ENCODE measurements at regions not wholly inside any gene's neighbourhood (a gene's known extent, or its start where the extent isn't known, plus 50 kb on each side); places are given as distances from the start of the nearest gene placed in this dataset.

DNA sequence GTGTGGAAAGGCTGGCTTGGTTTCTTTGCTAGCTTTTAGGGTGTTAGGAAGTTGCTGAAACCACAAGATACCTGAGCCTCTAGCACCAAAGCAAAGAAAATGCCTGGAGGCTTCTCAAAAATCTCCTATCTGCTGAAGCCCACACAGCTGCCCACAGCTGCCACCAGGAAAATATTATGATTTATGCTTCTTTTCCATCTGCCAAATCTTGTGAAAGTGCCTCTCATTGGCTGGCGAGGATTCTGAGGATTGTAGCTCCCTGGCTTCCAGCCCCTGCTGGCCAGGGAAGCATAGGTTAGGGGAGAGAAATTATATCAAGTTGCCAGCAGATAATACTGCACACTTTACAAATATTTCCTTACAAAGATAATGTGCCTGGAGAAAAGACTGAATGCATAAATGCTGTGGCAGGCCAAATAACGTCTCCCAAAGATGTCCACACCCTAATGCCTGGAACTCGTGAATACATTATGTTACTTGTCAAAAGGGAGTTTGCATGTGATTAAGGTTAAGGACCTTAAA, 98.4 kb downstream of the MRPL14 start:
- TF ChIP-seq, protein P1, sequence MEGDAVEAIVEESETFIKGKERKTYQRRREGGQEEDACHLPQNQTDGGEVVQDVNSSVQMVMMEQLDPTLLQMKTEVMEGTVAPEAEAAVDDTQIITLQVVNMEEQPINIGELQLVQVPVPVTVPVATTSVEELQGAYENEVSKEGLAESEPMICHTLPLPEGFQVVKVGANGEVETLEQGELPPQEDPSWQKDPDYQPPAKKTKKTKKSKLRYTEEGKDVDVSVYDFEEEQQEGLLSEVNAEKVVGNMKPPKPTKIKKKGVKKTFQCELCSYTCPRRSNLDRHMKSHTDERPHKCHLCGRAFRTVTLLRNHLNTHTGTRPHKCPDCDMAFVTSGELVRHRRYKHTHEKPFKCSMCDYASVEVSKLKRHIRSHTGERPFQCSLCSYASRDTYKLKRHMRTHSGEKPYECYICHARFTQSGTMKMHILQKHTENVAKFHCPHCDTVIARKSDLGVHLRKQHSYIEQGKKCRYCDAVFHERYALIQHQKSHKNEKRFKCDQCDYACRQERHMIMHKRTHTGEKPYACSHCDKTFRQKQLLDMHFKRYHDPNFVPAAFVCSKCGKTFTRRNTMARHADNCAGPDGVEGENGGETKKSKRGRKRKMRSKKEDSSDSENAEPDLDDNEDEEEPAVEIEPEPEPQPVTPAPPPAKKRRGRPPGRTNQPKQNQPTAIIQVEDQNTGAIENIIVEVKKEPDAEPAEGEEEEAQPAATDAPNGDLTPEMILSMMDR (IDR thresholded peaks at IDR 0.05): no peak

DNA sequence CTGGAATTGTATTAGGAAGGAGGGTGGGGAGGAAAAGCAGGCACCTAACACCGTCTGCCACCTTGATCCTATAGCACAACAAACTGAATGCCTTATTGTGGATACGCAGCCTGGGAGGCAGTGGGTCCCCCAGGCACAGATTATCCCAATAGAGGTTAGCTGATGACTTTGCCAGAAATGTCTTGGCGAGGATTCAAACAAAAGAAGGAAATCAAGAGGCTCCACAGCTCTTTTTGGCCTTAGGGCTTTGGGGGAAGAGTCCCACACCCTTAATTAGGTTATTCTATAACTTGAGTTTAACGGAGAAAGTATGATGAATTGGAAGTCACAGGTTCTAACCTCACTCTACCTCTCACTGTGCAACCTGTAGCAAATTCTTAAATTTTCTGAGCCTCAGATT, 102.0 kb downstream of the MRPL14 start:
- TF ChIP-seq, protein P1 (IDR thresholded peaks at IDR 0.05): no peak

DNA sequence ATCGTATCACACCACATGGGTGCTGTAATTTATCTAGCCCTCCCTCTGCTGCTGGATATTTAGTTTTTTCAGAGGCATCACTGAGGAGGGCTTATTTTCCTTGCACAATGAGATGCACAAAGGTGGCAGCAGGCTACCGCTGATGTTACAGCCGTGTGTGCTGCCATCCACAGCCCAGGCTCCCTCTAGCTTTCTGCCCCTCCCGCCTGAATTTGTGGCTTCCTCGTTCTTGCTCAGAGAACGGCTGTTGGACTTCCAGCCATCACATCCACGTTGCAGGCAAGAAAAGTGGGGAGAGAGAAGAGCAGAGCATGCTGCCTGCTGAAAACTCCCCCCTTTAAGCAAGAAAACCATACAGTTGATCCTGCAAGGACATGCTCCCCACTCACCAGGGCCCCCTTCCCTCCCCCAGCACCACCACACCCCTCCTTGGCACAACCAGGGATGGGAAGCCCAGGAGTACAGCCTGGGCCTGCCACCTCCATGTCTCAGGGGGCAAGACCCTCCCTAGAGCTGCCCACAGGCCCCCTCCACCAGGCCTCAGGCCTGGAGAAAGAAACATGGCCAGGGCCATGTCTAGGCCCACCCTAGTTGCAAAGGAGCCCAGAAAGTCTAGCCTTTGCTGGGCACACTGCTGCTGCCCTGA, 102.6 kb downstream of the MRPL14 start:
- TF ChIP-seq, protein P1 (IDR thresholded peaks at IDR 0.05): no peak

DNA sequence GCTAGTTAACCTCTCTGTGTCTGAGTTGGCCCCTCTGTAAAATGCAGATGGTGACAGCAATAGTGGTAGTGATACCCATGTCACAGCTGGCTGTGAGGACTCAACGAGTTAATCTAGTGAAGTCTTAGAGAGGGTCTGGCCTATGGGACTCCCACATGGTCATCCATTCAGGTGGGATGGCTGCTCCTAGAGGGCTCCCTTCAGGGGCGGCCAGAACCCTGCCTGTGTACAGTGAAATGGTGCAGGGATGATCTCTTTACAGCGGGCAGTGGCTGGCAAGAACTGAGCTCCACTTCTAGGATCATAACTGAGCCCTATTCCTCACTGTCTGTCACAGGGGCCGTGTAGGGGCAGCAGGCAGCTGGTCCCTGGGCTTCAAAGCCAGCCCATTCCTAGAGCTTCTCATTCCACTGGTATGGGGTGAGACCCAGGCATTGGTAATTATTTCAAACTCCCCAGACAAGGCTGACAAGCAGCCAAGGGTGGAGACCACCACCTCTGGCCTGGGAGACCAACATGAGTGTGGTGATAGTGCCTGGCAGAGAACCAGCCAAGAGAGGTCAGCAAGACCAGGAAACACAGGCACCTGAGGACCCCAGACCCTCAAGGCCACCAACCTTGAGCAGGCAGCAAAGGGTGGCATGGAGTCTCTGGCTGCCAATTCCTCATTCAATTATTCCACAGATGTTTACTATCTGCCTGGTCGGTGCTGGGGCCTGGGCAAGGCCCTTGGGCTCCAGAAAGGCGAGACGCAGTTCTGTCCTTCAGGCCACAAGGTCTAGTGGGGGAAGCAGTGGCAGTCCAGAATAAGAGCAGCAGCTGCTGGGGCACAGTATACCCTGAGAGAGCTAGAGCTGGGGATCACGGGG, 103.4 kb downstream of the MRPL14 start:
- TF ChIP-seq, protein P1 (IDR thresholded peaks at IDR 0.05): no peak

DNA sequence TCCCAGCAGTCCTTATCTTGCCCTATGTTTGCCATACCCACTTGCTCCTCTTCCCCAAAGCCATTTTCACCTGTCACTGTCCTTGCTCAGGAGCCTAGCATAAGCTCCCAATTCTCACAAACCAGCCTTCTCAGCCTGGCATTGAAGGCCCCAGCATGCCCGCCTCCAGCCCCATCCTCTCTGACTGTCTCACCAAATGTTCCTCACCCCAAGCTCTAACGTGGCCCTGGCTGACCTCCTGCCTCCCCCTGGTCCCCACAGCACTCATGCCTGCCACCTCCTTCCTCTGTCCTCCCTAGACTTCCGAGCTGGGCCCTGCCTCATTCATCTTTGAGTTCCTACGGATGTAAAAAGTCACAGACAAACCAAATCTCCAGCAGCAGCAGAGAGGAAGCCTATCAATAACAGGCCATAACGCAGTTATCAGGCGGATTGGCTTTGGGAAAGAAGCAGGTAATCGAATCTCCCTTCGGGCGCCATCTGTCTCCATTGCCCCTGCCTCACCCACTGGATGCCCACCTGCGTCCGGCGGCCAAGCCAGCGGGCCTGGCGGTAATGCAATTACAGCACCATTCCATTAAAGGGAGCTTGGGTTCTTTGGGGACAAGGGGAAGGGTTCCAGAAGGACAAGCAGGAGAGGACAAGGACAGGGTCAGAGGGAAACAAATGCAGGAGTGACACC, 104.4 kb downstream of the MRPL14 start:
- TF ChIP-seq, protein P1 (IDR thresholded peaks at IDR 0.05): no peak

DNA sequence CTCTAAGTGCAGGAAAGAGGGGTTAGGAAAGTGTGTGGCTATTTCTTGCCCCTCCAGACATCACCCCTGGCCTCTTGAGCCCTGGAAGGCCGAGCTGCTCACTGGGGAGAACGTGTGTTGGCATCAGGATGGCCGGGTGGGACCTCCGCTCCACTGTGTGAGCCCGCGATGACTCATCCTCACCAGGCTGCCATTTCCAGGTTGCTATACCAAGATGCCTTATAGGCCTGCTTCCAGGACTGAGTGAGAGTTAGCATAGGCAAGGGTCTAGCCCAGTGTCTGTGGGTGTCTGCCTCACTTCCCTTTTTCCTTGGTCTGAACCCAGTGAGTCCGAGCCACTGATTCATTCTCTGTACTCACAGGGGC, 105.0 kb downstream of the MRPL14 start:
- TF ChIP-seq, protein P1 (IDR thresholded peaks at IDR 0.05): no peak

DNA sequence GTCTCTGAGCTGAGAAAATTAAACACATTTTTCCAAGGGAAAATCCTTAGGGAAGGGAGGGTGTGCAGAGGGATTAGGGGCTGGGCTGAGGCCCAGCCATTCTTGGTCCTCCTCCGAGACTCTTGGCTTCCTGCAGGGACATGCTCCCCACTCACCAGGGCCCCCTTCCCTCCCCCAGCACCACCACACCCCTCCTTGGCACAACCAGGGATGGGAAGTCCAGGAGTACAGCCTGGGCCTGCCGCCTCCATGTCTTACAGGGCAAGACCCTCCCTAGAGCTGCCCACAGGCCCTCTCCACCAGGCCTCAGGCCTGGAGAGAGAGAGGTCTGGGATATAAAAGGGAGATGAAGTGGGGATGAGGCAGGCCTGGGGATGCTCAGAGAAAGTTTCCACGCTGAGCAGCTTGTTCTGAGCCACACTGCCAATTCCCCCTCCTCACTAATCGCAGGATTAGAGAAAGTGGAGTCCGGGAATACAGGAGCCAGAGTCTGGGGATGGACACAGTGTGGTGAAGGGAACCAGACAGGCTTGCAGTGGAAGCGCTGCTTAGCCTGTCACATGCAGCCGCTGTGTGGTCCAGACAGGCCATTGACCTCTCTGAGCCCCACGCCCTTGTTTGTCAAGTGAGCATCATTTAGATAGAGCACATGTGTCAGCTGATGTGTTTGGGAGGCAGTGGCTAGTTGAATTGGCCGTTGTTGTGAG, 105.5 kb downstream of the MRPL14 start:
- TF ChIP-seq, protein P1 (IDR thresholded peaks at IDR 0.05): no peak

Measured in LNCAP (cell line).